Esophagus mucosa (tissue), 1 donor: ENCODE measurements at regions not wholly inside any gene's neighbourhood (a gene's known extent, or its start where the extent isn't known, plus 50 kb on each side); places are given as distances from the start of the nearest gene placed in this dataset.
A peak's percentile ranks its signal among the peaks of the same experiment; 100 is the strongest.

Experiments
- ATAC-seq: fragments of 200-7000 bp; cut with Tn5 transposase; one replicate; pipeline ENCODE4 v1.9.1; 2020
- donor health status: DM: yes; HTN: yes; CAD: no.

GRCh38 chr5:63314551-63314950 is 647.7 kb downstream of the HTR1A start:
- ATAC-seq, result no peak

GRCh38 chr5:63310644-63311043 is 651.6 kb downstream of the HTR1A start:
- no peak for ATAC-seq

- no peak for ATAC-seq
These were observed 655.3 kb downstream of the HTR1A start for GRCh38 chr5:63306909-63307308.

GRCh38 chr5:63293317-63293716 is 668.9 kb downstream of the HTR1A start:
- no peak for ATAC-seq

GRCh38 chr5:63286724-63287123 is 675.5 kb downstream of the HTR1A start:
- no peak for ATAC-seq

GRCh38 chr5:63263411-63263810 is 684.8 kb downstream of the LRRC70 start:
- no peak for ATAC-seq

GRCh38 chr5:63262185-63262981 is 683.8 kb downstream of the LRRC70 start:
- ATAC-seq, result peak; percentile 97

- peak; percentile 55 for ATAC-seq
These were observed 683.1 kb downstream of the LRRC70 start for GRCh38 chr5:63261695-63262094.

GRCh38 chr5:63255594-63255993 is 677.0 kb downstream of the LRRC70 start:
- no peak for ATAC-seq

GRCh38 chr5:63250939-63251338 is 672.3 kb downstream of the LRRC70 start:
- ATAC-seq, result no peak

- ATAC-seq, result no peak
These were observed 671.3 kb downstream of the LRRC70 start for GRCh38 chr5:63249960-63250359.

- ATAC-seq, result no peak
These were observed 669.0 kb downstream of the LRRC70 start for GRCh38 chr5:63247651-63248050.

GRCh38 chr5:63245271-63245670 is 666.7 kb downstream of the LRRC70 start:
- no peak for ATAC-seq

- ATAC-seq, result no peak
These were observed 661.6 kb downstream of the LRRC70 start for GRCh38 chr5:63240063-63240755.

GRCh38 chr5:63233911-63234310 is 655.3 kb downstream of the LRRC70 start:
- no peak for ATAC-seq

GRCh38 chr5:63233361-63233760 is 654.7 kb downstream of the LRRC70 start:
- ATAC-seq, result no peak

- ATAC-seq, result no peak
These were observed 652.1 kb downstream of the LRRC70 start for GRCh38 chr5:63230754-63231153.

- ATAC-seq, result no peak
These were observed 649.5 kb downstream of the LRRC70 start for GRCh38 chr5:63228154-63228553.

GRCh38 chr5:63220244-63220643 is 641.6 kb downstream of the LRRC70 start:
- ATAC-seq, result no peak

GRCh38 chr5:63217422-63217821 is 638.8 kb downstream of the LRRC70 start:
- no peak for ATAC-seq

- no peak for ATAC-seq
These were observed 634.6 kb downstream of the LRRC70 start for GRCh38 chr5:63213256-63213655.

GRCh38 chr5:63211448-63212132 is 633.0 kb downstream of the LRRC70 start:
- ATAC-seq, result no peak

- ATAC-seq, result no peak
These were observed 627.4 kb downstream of the LRRC70 start for GRCh38 chr5:63205976-63206375.

- no peak for ATAC-seq
These were observed 623.1 kb downstream of the LRRC70 start for GRCh38 chr5:63201738-63202137.
